HG03064 (cell line): ENCODE measurements at regions not wholly inside any gene's neighbourhood (a gene's known extent, or its start where the extent isn't known, plus 50 kb on each side); places are given as distances from the start of the nearest gene placed in this dataset.

Experiments used
- ATAC-seq: cut with Tn5 transposase; IDR thresholded peaks from one replicate; pipeline ENCODE4 v1.9.1; 2021; ENCODE audit warnings: low read depth; ENCODE audit not compliant: unreplicated experiment

- ATAC-seq: no peak
Observed at GRCh38 chr5:153429761-153430380, 60.6 kb upstream of the GRIA1 start.

DNA sequence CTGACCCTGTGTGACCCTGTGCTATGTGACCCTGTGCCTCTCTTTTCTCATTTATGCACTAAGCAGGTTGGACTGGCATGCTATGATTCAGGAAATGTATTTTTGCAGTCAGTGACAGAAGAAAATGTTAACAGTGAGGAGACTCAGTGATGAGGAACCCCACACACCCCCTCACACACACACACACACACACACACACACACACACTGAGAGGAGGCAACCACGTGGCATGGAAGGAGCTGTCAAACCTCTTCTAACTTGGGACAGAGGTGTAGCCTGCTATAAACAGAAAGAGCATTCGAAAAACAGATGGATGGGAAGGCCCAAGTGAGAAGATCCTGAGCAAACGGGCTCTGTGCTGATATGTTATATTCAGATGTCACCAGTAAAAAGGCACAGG, 57.9 kb upstream of the GRIA1 start:
- no peak for ATAC-seq

DNA sequence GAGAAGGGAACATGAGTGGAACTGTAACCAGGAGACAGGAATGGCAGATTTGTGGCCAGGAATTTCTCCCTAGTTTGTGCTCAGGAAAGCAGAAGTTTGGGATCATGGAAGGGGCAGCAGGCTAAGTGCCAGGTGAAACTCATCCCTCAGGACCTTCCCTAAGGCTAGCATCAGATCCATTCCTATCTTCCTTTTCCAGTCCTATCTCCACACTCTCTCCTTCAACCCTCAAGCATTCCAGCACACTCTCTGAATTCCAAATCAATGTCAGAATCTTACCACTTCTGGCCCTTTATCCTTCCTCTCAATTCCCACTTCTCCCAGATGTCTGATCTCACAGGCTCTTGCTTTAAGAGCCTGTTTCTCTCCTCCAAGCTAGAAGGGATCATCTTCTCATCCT, 53.2 kb upstream of the GRIA1 start:
- no peak for ATAC-seq

GRCh38 chr5:153439130-153439529, 51.3 kb upstream of the GRIA1 start:
- ATAC-seq: no peak
